ENCODE measurements at regions not wholly inside any gene's neighbourhood (a gene's known extent, or its start where the extent isn't known, plus 50 kb on each side); places are given as distances from the start of the nearest gene placed in this dataset.

- no peaks in the 10 kb centered on the region for H3K36me3 ChIP-seq (ENCODE audit: control insufficient read depth in 3 of 3, insufficient read depth in 3 of 3, low read length in 3 of 3)
- no peak overlapping the region for H3K9ac ChIP-seq (ENCODE audit: low read depth in 1 of 3, low read length in 3 of 3)
- H3K4me3 ChIP-seq (ENCODE audit: low read length in 3 of 3): no peak overlapping the region
- H3K27ac ChIP-seq (ENCODE audit: low read depth, low read length): no peak overlapping the region
- no peaks in the 10 kb centered on the region for H3K4me1 ChIP-seq (ENCODE audit: control insufficient read depth in 3 of 3, insufficient read depth in 3 of 3, low read length in 3 of 3)
- H3K9me3 ChIP-seq (ENCODE audit: control insufficient read depth in 3 of 3, low read length in 3 of 3): no peaks in the 10 kb centered on the region
- H3K27me3 ChIP-seq (ENCODE audit: control insufficient read depth in 3 of 3, insufficient read depth in 3 of 3, low read length in 3 of 3): peaks cover 37 to 61% (median 51%) of the 10 kb centered on the region in 3 donors
Measured at GRCh38 chr9:135297456-135298075, 182.0 kb upstream of the PPP1R26 start.

- no peaks in the 10 kb centered on the region for H3K9me3 ChIP-seq (ENCODE audit: control insufficient read depth in 3 of 3, low read length in 3 of 3)
- H3K27ac ChIP-seq (ENCODE audit: low read depth, low read length): no peak overlapping the region
- H3K4me3 ChIP-seq (ENCODE audit: low read length in 3 of 3): no peak overlapping the region
- no peaks in the 10 kb centered on the region for H3K4me1 ChIP-seq (ENCODE audit: control insufficient read depth in 3 of 3, insufficient read depth in 3 of 3, low read length in 3 of 3)
- peaks cover 53 to 66% (median 66%) of the 10 kb centered on the region in 3 donors for H3K27me3 ChIP-seq (ENCODE audit: control insufficient read depth in 3 of 3, insufficient read depth in 3 of 3, low read length in 3 of 3)
- H3K36me3 ChIP-seq (ENCODE audit: control insufficient read depth in 3 of 3, insufficient read depth in 3 of 3, low read length in 3 of 3): no peaks in the 10 kb centered on the region
- no peak overlapping the region for H3K9ac ChIP-seq (ENCODE audit: low read depth in 1 of 3, low read length in 3 of 3)
Measured at GRCh38 chr9:135299239-135299590, 180.4 kb upstream of the PPP1R26 start.

GRCh38 chr9:135299651-135300345 is 179.8 kb upstream of the PPP1R26 start:
- Histone ChIP-seq H3K27me3 (ENCODE audit: control insufficient read depth in 3 of 3, insufficient read depth in 3 of 3, low read length in 3 of 3) (peaks cover 56 to 72% (median 69%) of the 10 kb centered on the region in 3 donors), H3K9me3 (ENCODE audit: control insufficient read depth in 3 of 3, low read length in 3 of 3) (no peaks in the 10 kb centered on the region), H3K4me1 (ENCODE audit: control insufficient read depth in 3 of 3, insufficient read depth in 3 of 3, low read length in 3 of 3) (no peaks in the 10 kb centered on the region), H3K4me3 (ENCODE audit: low read length in 3 of 3) (no peak overlapping the region), H3K9ac (ENCODE audit: low read depth in 1 of 3, low read length in 3 of 3) (no peak overlapping the region), H3K36me3 (ENCODE audit: control insufficient read depth in 3 of 3, insufficient read depth in 3 of 3, low read length in 3 of 3) (no peaks in the 10 kb centered on the region), H3K27ac (ENCODE audit: low read depth, low read length) (no peak overlapping the region)

- Histone ChIP-seq H3K36me3 (ENCODE audit: control insufficient read depth in 3 of 3, insufficient read depth in 3 of 3, low read length in 3 of 3) (no peaks in the 10 kb centered on the region), H3K27me3 (ENCODE audit: control insufficient read depth in 3 of 3, insufficient read depth in 3 of 3, low read length in 3 of 3) (peaks cover 62 to 79% (median 75%) of the 10 kb centered on the region in 3 donors), H3K4me1 (ENCODE audit: control insufficient read depth in 3 of 3, insufficient read depth in 3 of 3, low read length in 3 of 3) (no peaks in the 10 kb centered on the region), H3K27ac (ENCODE audit: low read depth, low read length) (no peak overlapping the region), H3K9me3 (ENCODE audit: control insufficient read depth in 3 of 3, low read length in 3 of 3) (no peaks in the 10 kb centered on the region), H3K9ac (ENCODE audit: low read depth in 1 of 3, low read length in 3 of 3) (no peak overlapping the region), H3K4me3 (ENCODE audit: low read length in 3 of 3) (no peak overlapping the region)
Measured at GRCh38 chr9:135300346-135301141, 179.0 kb upstream of the PPP1R26 start.

GRCh38 chr9:135301271-135302263 is 178.0 kb upstream of the PPP1R26 start:
- H3K4me3 ChIP-seq (ENCODE audit: low read length in 3 of 3): no peak overlapping the region
- no peaks in the 10 kb centered on the region for H3K9me3 ChIP-seq (ENCODE audit: control insufficient read depth in 3 of 3, low read length in 3 of 3)
- H3K9ac ChIP-seq (ENCODE audit: low read depth in 1 of 3, low read length in 3 of 3): no peak overlapping the region
- no peaks in the 10 kb centered on the region for H3K36me3 ChIP-seq (ENCODE audit: control insufficient read depth in 3 of 3, insufficient read depth in 3 of 3, low read length in 3 of 3)
- H3K27me3 ChIP-seq (ENCODE audit: control insufficient read depth in 3 of 3, insufficient read depth in 3 of 3, low read length in 3 of 3): peaks cover 65 to 85% (median 73%) of the 10 kb centered on the region in 3 donors
- no peaks in the 10 kb centered on the region for H3K4me1 ChIP-seq (ENCODE audit: control insufficient read depth in 3 of 3, insufficient read depth in 3 of 3, low read length in 3 of 3)
- no peak overlapping the region for H3K27ac ChIP-seq (ENCODE audit: low read depth, low read length)

- Histone ChIP-seq H3K27me3 (ENCODE audit: control insufficient read depth in 3 of 3, insufficient read depth in 3 of 3, low read length in 3 of 3) (peaks cover 70 to 89% (median 75%) of the 10 kb centered on the region in 3 donors), H3K4me1 (ENCODE audit: control insufficient read depth in 3 of 3, insufficient read depth in 3 of 3, low read length in 3 of 3) (peaks cover 0 to 9% (median 2%) of the 10 kb centered on the region in 3 donors), H3K9ac (ENCODE audit: low read depth in 1 of 3, low read length in 3 of 3) (no peak overlapping the region), H3K27ac (ENCODE audit: low read depth, low read length) (no peak overlapping the region), H3K36me3 (ENCODE audit: control insufficient read depth in 3 of 3, insufficient read depth in 3 of 3, low read length in 3 of 3) (no peaks in the 10 kb centered on the region), H3K4me3 (ENCODE audit: low read length in 3 of 3) (no peak overlapping the region), H3K9me3 (ENCODE audit: control insufficient read depth in 3 of 3, low read length in 3 of 3) (no peaks in the 10 kb centered on the region)
Measured at GRCh38 chr9:135302329-135303279, 177.0 kb upstream of the PPP1R26 start.

GRCh38 chr9:135303280-135303647 is 176.3 kb upstream of the PPP1R26 start:
- H3K9me3 ChIP-seq (ENCODE audit: control insufficient read depth in 3 of 3, low read length in 3 of 3): no peaks in the 10 kb centered on the region
- no peak overlapping the region for H3K9ac ChIP-seq (ENCODE audit: low read depth in 1 of 3, low read length in 3 of 3)
- no peaks in the 10 kb centered on the region for H3K36me3 ChIP-seq (ENCODE audit: control insufficient read depth in 3 of 3, insufficient read depth in 3 of 3, low read length in 3 of 3)
- no peak overlapping the region for H3K27ac ChIP-seq (ENCODE audit: low read depth, low read length)
- peaks cover 71 to 90% (median 75%) of the 10 kb centered on the region in 3 donors for H3K27me3 ChIP-seq (ENCODE audit: control insufficient read depth in 3 of 3, insufficient read depth in 3 of 3, low read length in 3 of 3)
- H3K4me3 ChIP-seq (ENCODE audit: low read length in 3 of 3): no peak overlapping the region
- H3K4me1 ChIP-seq (ENCODE audit: control insufficient read depth in 3 of 3, insufficient read depth in 3 of 3, low read length in 3 of 3): peaks cover 0 to 9% (median 2%) of the 10 kb centered on the region in 3 donors

- Histone ChIP-seq H3K27ac (ENCODE audit: low read depth, low read length) (no peak overlapping the region), H3K27me3 (ENCODE audit: control insufficient read depth in 3 of 3, insufficient read depth in 3 of 3, low read length in 3 of 3) (peaks cover 72 to 89% (median 77%) of the 10 kb centered on the region in 3 donors), H3K36me3 (ENCODE audit: control insufficient read depth in 3 of 3, insufficient read depth in 3 of 3, low read length in 3 of 3) (no peaks in the 10 kb centered on the region), H3K4me3 (ENCODE audit: low read length in 3 of 3) (no peak overlapping the region), H3K9ac (ENCODE audit: low read depth in 1 of 3, low read length in 3 of 3) (no peak overlapping the region), H3K4me1 (ENCODE audit: control insufficient read depth in 3 of 3, insufficient read depth in 3 of 3, low read length in 3 of 3) (peaks cover 0 to 9% (median 2%) of the 10 kb centered on the region in 3 donors), H3K9me3 (ENCODE audit: control insufficient read depth in 3 of 3, low read length in 3 of 3) (no peaks in the 10 kb centered on the region)
Measured at GRCh38 chr9:135303865-135304499, 175.6 kb upstream of the PPP1R26 start.
